GM18508 (cell line): ENCODE measurements at regions not wholly inside any gene's neighbourhood (a gene's known extent, or its start where the extent isn't known, plus 50 kb on each side); places are given as distances from the start of the nearest gene placed in this dataset.

ENCODE experiments used
- ATAC-seq: cut with Tn5 transposase; IDR thresholded peaks from one replicate; pipeline ENCODE4 v1.9.1; 2021; ENCODE audit warnings: moderate number of reproducible peaks; ENCODE audit not compliant: insufficient read depth, unreplicated experiment

- ATAC-seq, result no peak
These were observed 204.3 kb upstream of the DIO3 start for GRCh38 chr14:101357038-101357437.

GRCh38 chr14:101357559-101358319 is 203.6 kb upstream of the DIO3 start:
- no peak for ATAC-seq

- no peak for ATAC-seq
These were observed 202.8 kb upstream of the DIO3 start for GRCh38 chr14:101358320-101359125.

- ATAC-seq, result no peak
These were observed 201.9 kb upstream of the DIO3 start for GRCh38 chr14:101359221-101360053.

- no peak for ATAC-seq
These were observed 201.0 kb upstream of the DIO3 start for GRCh38 chr14:101360054-101360911.

- no peak for ATAC-seq
These were observed 200.3 kb upstream of the DIO3 start for GRCh38 chr14:101361044-101361443.

- ATAC-seq, result no peak
These were observed 199.6 kb upstream of the DIO3 start for GRCh38 chr14:101361451-101362433.

- no peak for ATAC-seq
These were observed 198.6 kb upstream of the DIO3 start for GRCh38 chr14:101362529-101363260.

GRCh38 chr14:101363261-101363555 is 198.1 kb upstream of the DIO3 start:
- ATAC-seq, result no peak

GRCh38 chr14:101363880-101364391 is 197.4 kb upstream of the DIO3 start:
- no peak for ATAC-seq

- ATAC-seq, result no peak
These were observed 196.6 kb upstream of the DIO3 start for GRCh38 chr14:101364503-101365328.

GRCh38 chr14:101365329-101366158 is 195.8 kb upstream of the DIO3 start:
- ATAC-seq, result no peak

GRCh38 chr14:101367421-101368261 is 193.7 kb upstream of the DIO3 start:
- ATAC-seq, result no peak

- ATAC-seq, result no peak
These were observed 192.7 kb upstream of the DIO3 start for GRCh38 chr14:101368629-101369028.

GRCh38 chr14:101369194-101369915 is 191.9 kb upstream of the DIO3 start:
- no peak for ATAC-seq
